OCI-LY7 (cell line): ENCODE measurements at regions not wholly inside any gene's neighbourhood (a gene's known extent, or its start where the extent isn't known, plus 50 kb on each side); places are given as distances from the start of the nearest gene placed in this dataset.

ENCODE experiments used
- BruUV-seq: library from RNA; stranded (reverse); fragments of 400-500 nt; replicated peaks from 2 replicates; lab custom pipeline; 2021; lab: Mats Ljungman, UMichigan
- CTCF ChIA-PET: fragments of 300-600 bp; sonication (Branson Sonifier 250); formaldehyde crosslinking; loops from one replicate; lab custom pipeline; 2022; ENCODE audit warnings: antibody characterized with exemption; ENCODE audit not compliant: unreplicated experiment; lab: Charles Lee
- POLR2A ChIA-PET: fragments of 300-600 bp; sonication (Branson Sonifier 250); formaldehyde crosslinking; loops from one replicate; lab custom pipeline; 2022; ENCODE audit warnings: antibody characterized with exemption; lab: Charles Lee
- DNase-seq: peaks from one replicate; pipeline ENCODE4 v3.0.0-alpha.2; 2015; ENCODE audit warnings: low spot score
- H2AFZ ChIP-seq: fragments of 200-600 bp; sonication (generic), shearing (Covaris generic); 2 replicates; pipeline ENCODE4 v1.6.1; 2014; ENCODE audit warnings: mild to moderate bottlenecking, antibody characterized with exemption, low read length, moderate library complexity
- H3K27ac ChIP-seq: fragments of 200-600 bp; sonication (generic); 2 replicates; pipeline ENCODE4 v1.5.1; 2014; ENCODE audit warnings: mixed run types, low read depth, mild to moderate bottlenecking, moderate library complexity, low read length, inconsistent platforms; ENCODE audit not compliant: poor library complexity, severe bottlenecking
- H3K36me3 ChIP-seq: fragments of 200-600 bp; sonication (generic); 2 replicates; pipeline ENCODE4 v1.6.1; 2014; ENCODE audit warnings: mild to moderate bottlenecking, antibody characterized with exemption, low read length, moderate library complexity, mixed read lengths; ENCODE audit not compliant: insufficient read depth
- H3K4me1 ChIP-seq: fragments of 200-600 bp; sonication (generic); 2 replicates; pipeline ENCODE4 v1.5.1; 2014; ENCODE audit warnings: mild to moderate bottlenecking, low read length; ENCODE audit not compliant: insufficient read depth, poor library complexity, severe bottlenecking
- H3K4me2 ChIP-seq: fragments of 200-600 bp; sonication (generic); 2 replicates; pipeline ENCODE4 v1.6.1; 2014; ENCODE audit warnings: mild to moderate bottlenecking, low read length
- H3K4me3 ChIP-seq: fragments of 200-600 bp; sonication (generic); 2 replicates; pipeline ENCODE4 v1.5.1; 2014; ENCODE audit warnings: mild to moderate bottlenecking, low read depth, low read length; ENCODE audit not compliant: poor library complexity, severe bottlenecking
- H3K79me2 ChIP-seq: fragments of 200-600 bp; sonication (generic); 2 replicates; pipeline ENCODE4 v1.6.1; 2016; ENCODE audit warnings: low read depth, mild to moderate bottlenecking, low read length, moderate library complexity, mixed read lengths; ENCODE audit not compliant: insufficient read depth
- H3K9me2 ChIP-seq: fragments of 200-600 bp; sonication (generic); 2 replicates; pipeline ENCODE4 v1.6.1; 2016; ENCODE audit warnings: mild to moderate bottlenecking, low read length, mixed read lengths; ENCODE audit not compliant: insufficient read depth
- H3K9me3 ChIP-seq: fragments of 200-600 bp; sonication (generic); 2 replicates; pipeline ENCODE4 v1.6.1; 2014; ENCODE audit warnings: mild to moderate bottlenecking, mixed run types, low read length, mixed read lengths
- H4K20me1 ChIP-seq: fragments of 200-600 bp; sonication (generic); 2 replicates; pipeline ENCODE4 v1.6.1; 2014; ENCODE audit warnings: mild to moderate bottlenecking, antibody characterized with exemption, low read length, moderate library complexity, mixed read lengths; ENCODE audit not compliant: insufficient read depth
- CTCF ChIP-seq: fragments of 200-600 bp; sonication (generic); conservative IDR thresholded peaks from 2 replicates; pipeline ENCODE4 v1.5.1; 2014; ENCODE audit warnings: mild to moderate bottlenecking, antibody characterized with exemption, low read length, moderate library complexity, mixed read lengths
- EZH2phosphoT487 ChIP-seq: fragments of 200-600 bp; sonication (generic); IDR thresholded peaks from 2 replicates; pipeline ENCODE4 v1.6.1; 2018; ENCODE audit warnings: low read depth, borderline replicate concordance, mild to moderate bottlenecking, mixed run types, antibody characterized with exemption, low read length, moderate library complexity, mixed read lengths
- intact Hi-C: fragments of 100-400 bp; cut with micrococcal nuclease; formaldehyde crosslinking; loops from one replicate; pipeline ENCODE4 v1.10.0; 2022; ENCODE audit not compliant: unreplicated experiment

- Histone ChIP-seq H3K9me3 (no peaks in the 10 kb centered on the region), H2AFZ (no peak overlapping the region), H4K20me1 (no peaks in the 10 kb centered on the region), H3K9me2 (no peaks in the 10 kb centered on the region), H3K4me3 (no peak overlapping the region), H3K36me3 (no peaks in the 10 kb centered on the region), H3K27ac (no peak overlapping the region), H3K79me2 (no peaks in the 10 kb centered on the region), H3K4me1 (no peaks in the 10 kb centered on the region), H3K4me2 (no peak overlapping the region)
- intact Hi-C loops: no loop called here
- no TSS peak for BruUV-seq
- POLR2A ChIA-PET: interaction anchor here (0.6 to 1.5 kb wide), 4 partner anchors 16 to 233 kb away, joined by 3 to 4 read pairs (median 3); no protein-coding TSS in a partner anchor
- CTCF ChIA-PET: interaction anchor here (0.7 to 1.8 kb wide), 5 partner anchors 11 to 285 kb away, joined by 3 to 9 read pairs (median 3); no protein-coding TSS in a partner anchor
- peak; percentile 78 for DNase-seq
- TF ChIP-seq CTCF: peak; percentile 93
- no peak for TF ChIP-seq EZH2phosphoT487
Measured at GRCh38 chr1:204791453-204792353, 79.0 kb upstream of the NFASC start.

- intact Hi-C loops: no loop called here
- no peaks in the 10 kb centered on the region for H3K4me1 ChIP-seq
- H3K4me2 ChIP-seq: no peak overlapping the region
- CTCF ChIA-PET: interaction anchor here (0.7 to 1.8 kb wide), 3 partner anchors 11 to 28 kb away, joined by 3 to 9 read pairs (median 3); no protein-coding TSS in a partner anchor
- no peak overlapping the region for H2AFZ ChIP-seq
- no TSS peak for BruUV-seq
- no peaks in the 10 kb centered on the region for H3K36me3 ChIP-seq
- no peak for DNase-seq
- no peaks in the 10 kb centered on the region for H3K9me3 ChIP-seq
- no peak for TF ChIP-seq CTCF
- no peaks in the 10 kb centered on the region for H3K79me2 ChIP-seq
- H3K27ac ChIP-seq: no peak overlapping the region
- no peak overlapping the region for H3K4me3 ChIP-seq
- no peaks in the 10 kb centered on the region for H4K20me1 ChIP-seq
- POLR2A ChIA-PET: interaction anchor here (0.7 to 1.5 kb wide), 3 partner anchors 15 to 233 kb away, joined by 3 to 4 read pairs (median 3); no protein-coding TSS in a partner anchor
- no peaks in the 10 kb centered on the region for H3K9me2 ChIP-seq
Measured at GRCh38 chr1:204792354-204792692, 78.3 kb upstream of the NFASC start.
